ENCODE measurements at regions not wholly inside any gene's neighbourhood (a gene's known extent, or its start where the extent isn't known, plus 50 kb on each side); places are given as distances from the start of the nearest gene placed in this dataset.

- TF ChIP-seq, protein P1, sequence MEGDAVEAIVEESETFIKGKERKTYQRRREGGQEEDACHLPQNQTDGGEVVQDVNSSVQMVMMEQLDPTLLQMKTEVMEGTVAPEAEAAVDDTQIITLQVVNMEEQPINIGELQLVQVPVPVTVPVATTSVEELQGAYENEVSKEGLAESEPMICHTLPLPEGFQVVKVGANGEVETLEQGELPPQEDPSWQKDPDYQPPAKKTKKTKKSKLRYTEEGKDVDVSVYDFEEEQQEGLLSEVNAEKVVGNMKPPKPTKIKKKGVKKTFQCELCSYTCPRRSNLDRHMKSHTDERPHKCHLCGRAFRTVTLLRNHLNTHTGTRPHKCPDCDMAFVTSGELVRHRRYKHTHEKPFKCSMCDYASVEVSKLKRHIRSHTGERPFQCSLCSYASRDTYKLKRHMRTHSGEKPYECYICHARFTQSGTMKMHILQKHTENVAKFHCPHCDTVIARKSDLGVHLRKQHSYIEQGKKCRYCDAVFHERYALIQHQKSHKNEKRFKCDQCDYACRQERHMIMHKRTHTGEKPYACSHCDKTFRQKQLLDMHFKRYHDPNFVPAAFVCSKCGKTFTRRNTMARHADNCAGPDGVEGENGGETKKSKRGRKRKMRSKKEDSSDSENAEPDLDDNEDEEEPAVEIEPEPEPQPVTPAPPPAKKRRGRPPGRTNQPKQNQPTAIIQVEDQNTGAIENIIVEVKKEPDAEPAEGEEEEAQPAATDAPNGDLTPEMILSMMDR (conservative IDR thresholded peaks at IDR 0.05 in 1 of 2, IDR thresholded peaks at IDR 0.05 in 1 of 2; ENCODE audit: low read depth in 1 of 2, low read length in 2 of 2) = no peak
- no peak for TF ChIP-seq EZH2 (IDR thresholded peaks at IDR 0.05; ENCODE audit: low read length, missing control alignments)
These were observed 86.7 kb downstream of the ACAA2 start for GRCh38 chr18:49726675-49726963.
